Spleen (tissue), 7 donors: ENCODE measurements at regions not wholly inside any gene's neighbourhood (a gene's known extent, or its start where the extent isn't known, plus 50 kb on each side); places are given as distances from the start of the nearest gene placed in this dataset.

Source experiments
- CTCF ChIP-seq, 11 experiments: fragments of 200-600 bp in 7 of 11; fragments of 450-650 bp in 4 of 11; sonication (generic) in 4 of 11; IDR thresholded peaks in 8 of 11; conservative IDR thresholded peaks in 3 of 11; 1 replicate in 7 of 11; 2 replicates in 4 of 11; pipeline versions ENCODE4 v1.4.0 to v1.8.0; 2016 to 2021; ENCODE audit warnings: antibody characterized with exemption in 11 of 11, inconsistent platforms in 4 of 11, mild to moderate bottlenecking in 1 of 11
- POLR2A ChIP-seq, 3 donors: fragments of 450-650 bp; IDR thresholded peaks; one replicate each; pipeline ENCODE4 v1.5.1; 2017; ENCODE audit warnings: antibody characterized with exemption in 3 of 3, mild to moderate bottlenecking in 1 of 3
- donor health status: DM: no; HTN: no; CAD: no; lungs with moderate emphysema.
- donor health status: DM: no; HTN: no; CAD: no.
- donor health status: DM: no; HTN: no; CAD: no.

- TF ChIP-seq POLR2A (IDR thresholded peaks at IDR 0.05) (no peak), CTCF (IDR thresholded peaks at IDR 0.05 in 8 of 11, conservative IDR thresholded peaks at IDR 0.05 in 3 of 11) (no peak)
These were observed 190.1 kb upstream of the HS3ST4 start for GRCh38 chr16:25501530-25502255.
